Fibroblast of skin of back (primary cell): ENCODE measurements at regions not wholly inside any gene's neighbourhood (a gene's known extent, or its start where the extent isn't known, plus 50 kb on each side); places are given as distances from the start of the nearest gene placed in this dataset.

Experiments
- DNase-seq: peaks from one replicate; pipeline ENCODE4 v3.0.0-alpha.2; 2013

DNA sequence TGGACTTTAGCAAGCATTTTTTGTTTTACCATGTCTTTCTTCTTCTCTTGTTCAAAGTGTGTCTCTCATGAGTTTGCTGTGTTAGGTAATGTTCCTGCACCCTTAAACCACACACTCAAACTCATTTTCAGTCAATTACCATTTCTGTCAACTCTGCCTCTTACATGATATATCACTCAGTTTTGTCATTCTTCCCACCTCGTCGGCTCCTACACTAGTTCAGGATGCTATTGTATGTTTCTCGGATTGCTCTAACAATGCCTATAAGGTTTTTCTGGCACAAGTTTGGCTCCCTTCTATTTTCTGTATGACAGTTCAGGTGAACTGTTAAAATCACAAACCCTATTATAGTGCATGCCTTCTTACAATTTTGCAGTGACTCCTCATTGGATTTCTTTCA, 260.8 kb upstream of the NAV3 start:
- DNase-seq = no peak

DNA sequence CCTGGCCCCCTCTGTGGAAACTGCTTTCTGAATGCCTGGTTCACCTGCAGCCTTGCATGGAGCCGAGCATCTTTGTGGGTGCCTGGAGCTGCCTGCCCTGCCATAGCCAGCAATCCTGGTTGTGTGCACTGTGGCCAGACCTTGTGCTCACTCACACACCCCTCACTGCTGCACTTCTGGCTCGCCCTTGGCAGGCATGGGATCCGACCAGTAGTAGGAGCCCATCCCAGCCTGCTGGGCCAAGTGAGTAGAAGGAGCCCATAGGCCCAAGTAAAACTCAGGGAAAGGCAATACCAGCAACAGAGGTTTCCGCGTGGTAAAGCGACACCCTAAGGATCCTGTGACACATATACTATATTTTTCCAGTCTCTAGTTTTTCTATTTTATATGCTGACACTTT, 270.0 kb upstream of the NAV3 start:
- DNase-seq = no peak

DNA sequence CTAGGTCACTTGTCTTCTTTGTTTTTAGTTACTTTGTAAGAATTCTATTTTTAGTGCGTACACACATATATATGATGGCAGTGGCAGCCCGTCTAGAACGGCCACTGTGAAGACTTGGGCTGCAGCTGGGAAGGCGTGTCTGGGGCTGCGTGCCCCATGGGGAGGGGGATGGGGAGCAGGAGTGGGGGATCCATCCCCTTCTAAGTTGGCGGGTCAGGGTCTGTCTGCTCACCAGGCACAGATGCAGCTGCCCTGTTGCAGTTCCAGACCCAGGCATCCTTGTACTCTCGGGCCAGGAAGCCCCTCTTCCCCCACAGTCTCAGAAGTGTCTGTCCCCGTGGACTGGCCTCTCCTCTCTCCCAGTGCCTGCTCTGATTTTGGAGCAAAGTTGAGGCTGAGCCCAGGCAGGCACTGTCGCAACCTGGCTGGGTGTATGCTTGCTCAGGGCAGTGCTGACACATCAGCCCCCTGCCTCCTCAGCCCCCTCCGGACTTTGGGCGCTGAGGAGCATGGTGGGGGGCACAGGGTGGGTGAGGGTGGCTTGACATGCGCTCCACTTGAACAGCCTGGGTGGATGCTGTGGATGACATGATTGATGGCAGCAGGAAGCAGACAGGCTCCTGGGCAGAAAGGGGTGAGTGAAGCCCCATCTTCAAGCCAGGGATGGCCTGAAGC, 271.2 kb upstream of the NAV3 start:
- DNase-seq = no peak

DNA sequence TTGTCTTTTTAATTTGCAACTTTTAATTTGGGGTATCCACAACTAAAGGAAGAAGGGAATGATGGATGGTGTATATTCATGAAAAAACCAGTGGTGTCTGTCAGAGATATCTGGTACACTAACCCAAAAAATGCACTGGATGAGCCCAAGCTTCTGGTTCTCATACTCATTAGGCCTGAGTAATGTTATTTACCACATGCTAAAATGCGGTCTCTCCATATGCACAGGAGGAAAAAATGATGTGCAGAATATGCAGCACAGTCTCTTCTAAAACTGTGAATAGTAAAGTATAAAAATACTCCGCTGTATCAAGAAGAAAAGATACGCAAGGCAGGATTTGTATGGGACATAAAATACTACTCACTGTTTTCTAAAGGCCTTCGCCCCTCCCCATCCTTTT, 275.6 kb upstream of the NAV3 start:
- no peak for DNase-seq

GRCh38 chr12:77553976-77554619, 276.6 kb upstream of the NAV3 start:
- DNase-seq = no peak

DNA sequence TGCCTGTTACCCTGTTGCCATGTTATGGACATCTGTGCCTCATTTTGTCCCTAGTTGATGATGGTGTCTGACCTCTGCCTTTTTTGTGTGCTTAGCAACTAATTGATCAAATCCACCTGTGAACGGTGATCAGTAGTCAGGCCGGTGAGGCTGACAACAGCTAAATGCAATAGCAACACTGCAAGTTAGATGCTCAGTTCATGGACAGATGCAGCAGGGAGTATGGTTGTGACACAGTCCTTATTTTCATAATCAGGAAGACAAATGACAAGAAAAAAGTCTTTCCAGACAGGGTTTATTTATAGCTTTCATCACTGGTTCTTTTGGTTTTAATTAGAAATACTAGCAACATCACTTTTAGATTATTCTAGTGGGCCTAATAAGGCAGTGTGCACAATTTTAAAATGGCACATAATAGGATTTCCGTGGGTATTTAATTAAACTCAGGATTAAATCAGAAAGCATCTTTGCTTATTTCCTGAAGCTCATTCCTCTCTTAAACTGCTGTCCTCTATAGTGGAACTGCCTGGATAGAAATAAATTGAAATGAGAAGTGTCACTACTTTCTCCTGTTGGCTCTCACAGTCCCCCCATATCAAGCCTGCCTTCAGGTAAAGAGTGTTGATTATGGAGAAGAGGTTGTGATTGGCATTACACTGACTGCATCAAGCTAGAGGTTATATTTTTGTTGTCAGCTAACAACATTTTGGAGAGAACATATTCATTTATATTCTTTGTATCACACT, 281.1 kb upstream of the NAV3 start:
- DNase-seq = no peak

DNA sequence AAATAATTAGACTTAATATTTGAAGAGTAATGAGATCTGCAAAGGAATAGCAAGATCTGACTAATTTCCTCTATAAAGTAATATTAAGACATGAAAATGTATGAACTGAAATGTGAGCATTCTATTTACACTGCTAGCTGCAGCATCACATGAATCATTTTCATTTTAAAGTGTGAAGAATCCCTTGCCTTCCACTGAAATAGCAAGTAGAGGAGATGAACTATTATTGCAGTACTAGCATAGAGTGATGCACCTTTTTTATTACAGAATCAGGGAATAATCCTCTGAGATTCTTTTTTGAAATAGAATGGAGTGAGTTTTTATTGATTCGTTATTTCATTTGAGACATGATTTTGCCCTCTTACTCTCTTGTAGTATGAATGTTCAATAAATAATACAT, 281.9 kb upstream of the NAV3 start:
- DNase-seq = no peak

- no peak for DNase-seq
These were observed 290.6 kb upstream of the NAV3 start for GRCh38 chr12:77540097-77540496.

DNA sequence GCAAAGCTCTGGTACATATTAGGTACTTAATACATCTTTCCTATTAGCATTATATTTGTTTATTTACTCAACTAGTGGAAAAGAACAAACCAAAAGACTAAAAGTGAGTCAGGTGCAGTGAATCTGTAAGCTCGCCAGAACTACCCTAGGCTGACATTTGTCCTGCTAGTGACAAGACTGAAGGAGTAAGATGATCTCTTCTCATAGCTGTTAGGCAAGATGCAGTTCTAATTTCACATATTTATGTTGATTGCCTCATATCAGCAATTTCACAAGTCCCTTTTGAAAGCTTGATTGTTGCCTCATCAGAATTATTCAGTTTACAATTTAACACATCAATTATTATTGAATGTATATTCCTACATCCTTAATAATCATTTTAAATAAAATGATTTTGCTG, 293.0 kb upstream of the NAV3 start:
- DNase-seq = no peak

DNA sequence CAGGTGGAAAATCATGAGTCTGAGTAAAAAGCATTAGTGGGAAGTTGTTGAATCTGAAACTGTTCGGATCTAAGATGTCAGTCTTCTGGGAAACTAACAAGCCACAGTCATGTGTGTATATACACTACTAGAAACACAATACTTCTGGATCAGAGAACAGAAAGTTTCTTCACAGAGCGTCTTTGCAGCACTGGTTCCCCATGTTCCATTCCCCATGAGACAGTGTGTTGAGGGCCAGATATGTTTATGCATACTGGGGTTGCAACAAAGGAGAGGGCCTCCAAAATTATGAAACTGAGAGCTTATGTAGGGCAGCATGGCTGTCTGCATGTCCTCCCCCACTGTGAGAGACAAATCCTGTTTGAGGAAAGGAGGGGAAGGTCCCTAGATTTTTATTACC, 295.0 kb upstream of the NAV3 start:
- no peak for DNase-seq

DNA sequence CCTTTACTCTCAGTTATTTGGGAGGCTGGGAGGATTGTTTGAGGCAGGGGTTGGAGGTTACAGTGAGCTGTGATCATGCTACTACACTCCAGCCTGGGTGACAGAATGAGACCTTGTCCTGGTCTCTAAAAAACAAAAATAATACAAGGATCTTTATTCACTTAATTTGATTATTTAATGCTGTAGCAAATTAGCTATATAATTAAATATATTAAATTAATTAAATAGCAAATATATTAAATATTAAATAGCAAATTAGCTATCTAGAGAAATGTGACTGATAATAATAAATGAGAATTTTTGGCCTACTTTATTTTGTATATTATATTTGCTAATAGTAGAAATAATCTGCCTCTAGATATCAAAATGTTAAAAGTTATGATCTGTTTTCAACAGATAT, 298.8 kb upstream of the NAV3 start:
- DNase-seq = no peak

GRCh38 chr12:77522247-77522646, 308.4 kb upstream of the NAV3 start:
- DNase-seq = no peak

GRCh38 chr12:77521508-77522115, 309.1 kb upstream of the NAV3 start:
- DNase-seq = peak; percentile 51

GRCh38 chr12:77514511-77514910, 316.2 kb upstream of the NAV3 start:
- DNase-seq = no peak

GRCh38 chr12:77510985-77511384, 319.7 kb upstream of the NAV3 start:
- no peak for DNase-seq

GRCh38 chr12:77504466-77504865, 326.2 kb upstream of the NAV3 start:
- DNase-seq = no peak

DNA sequence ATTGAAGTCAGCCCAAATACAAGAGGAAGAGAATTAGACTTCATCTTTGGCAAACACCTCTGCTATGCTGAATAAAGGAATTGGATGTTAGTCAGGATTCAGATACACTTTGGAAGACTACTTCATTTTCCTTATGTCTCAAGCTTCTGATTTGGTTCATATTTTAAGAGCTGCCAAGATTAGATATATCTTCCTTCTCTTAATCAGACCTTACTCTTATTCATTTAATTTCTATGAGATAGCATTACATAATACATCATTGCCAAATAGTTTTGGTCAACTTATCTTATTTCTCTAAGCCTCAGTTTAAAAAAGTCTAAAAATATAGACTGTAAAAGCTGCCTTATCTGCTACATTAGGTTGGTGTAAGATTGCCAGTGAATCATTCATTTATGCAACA, 330.6 kb upstream of the NAV3 start:
- DNase-seq = no peak

DNA sequence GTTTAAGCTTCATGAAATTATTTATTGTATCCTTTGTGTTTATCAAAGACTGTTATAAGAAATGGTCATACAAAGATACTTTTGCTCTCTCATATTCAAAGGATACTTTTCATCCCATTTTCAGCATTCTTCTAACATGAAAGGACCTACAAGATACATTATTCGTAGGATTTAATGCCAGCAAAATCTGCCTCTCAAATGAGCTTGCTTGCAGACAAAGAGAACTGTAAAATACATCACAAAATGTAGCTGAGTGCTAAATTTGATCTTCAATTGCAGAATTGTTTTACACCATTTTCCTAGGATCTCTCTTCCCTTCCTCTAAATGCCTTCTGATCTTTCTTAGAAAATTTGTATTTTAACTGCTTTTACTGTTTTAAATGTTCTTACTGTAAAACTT, 333.0 kb upstream of the NAV3 start:
- no peak for DNase-seq

DNA sequence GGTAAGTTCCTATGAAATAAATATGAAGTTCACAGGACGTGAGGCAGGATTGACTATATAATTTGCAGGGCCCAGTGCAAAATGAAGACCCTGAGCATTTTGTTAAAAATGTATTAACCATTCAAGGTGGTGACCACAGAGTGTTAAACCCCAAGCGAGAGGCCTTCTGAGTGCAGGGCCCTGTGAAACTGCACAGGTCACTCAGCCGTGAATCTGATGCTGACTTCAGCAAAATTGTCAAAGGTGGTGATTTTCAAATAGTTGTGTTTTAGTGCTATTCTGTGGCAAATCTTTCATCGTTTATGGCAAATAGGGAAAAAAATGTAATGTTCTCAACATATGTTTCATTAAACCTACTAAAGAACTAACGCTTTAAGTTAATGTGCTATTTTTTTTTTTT, 334.0 kb upstream of the NAV3 start:
- DNase-seq = no peak

DNA sequence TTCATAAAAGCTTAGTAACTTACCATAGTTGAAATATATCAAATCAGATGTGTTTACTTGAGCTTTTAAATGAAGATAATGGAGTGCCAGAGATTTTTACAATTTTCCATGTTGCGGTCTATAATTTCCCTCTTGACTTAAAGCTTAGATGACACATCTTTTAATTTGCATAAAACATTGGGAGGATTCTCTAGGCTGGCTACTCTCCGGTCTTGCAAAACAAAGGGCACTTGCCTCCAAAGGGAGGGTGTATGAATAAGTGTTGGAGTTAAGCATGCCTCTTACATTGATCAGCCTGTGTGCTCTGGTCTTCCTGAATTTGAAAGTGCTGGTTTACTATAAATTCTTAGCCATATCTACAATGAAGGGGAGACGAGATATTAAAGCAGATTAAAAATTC, 336.4 kb upstream of the NAV3 start:
- no peak for DNase-seq

DNA sequence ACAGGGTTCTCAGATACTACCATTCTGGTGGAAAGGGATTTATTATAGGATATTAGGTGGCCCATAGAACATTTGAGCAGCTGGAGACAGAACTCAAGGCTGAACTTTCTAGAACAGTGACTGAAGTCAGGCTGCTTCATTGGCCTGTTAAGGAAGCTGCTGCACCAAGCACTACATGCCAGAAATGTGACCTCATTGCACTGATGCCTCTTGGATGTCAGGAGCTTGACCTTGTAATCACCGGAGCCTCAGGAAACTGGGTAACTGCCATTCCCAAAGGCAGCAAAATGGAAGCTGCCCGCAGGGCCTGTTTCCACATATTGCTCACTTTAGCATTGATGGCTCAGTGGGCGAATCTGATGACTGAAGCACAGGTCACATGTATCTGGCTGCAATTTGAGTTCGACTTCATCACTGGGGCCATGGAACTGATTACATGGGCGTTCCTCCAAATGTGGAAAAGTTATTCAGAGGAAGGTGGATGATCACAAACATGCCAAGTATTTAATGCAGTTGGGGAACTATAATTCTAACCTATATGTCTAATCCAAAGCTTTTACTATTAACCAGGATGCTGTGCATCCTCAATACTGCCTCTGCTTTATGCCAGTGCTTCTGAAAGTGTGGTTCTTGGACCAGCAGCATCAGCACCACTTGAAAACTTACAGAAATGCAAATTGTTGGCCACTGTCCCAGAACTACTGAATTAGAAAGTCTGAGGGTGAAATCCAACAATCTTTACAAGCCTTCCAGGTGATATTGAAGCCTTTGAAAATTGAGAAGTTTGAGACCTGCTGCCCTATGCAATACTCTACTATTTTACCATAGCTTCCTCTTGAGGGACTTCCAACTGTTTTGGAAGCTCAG, 337.2 kb upstream of the NAV3 start:
- DNase-seq = peak; percentile 20

DNA sequence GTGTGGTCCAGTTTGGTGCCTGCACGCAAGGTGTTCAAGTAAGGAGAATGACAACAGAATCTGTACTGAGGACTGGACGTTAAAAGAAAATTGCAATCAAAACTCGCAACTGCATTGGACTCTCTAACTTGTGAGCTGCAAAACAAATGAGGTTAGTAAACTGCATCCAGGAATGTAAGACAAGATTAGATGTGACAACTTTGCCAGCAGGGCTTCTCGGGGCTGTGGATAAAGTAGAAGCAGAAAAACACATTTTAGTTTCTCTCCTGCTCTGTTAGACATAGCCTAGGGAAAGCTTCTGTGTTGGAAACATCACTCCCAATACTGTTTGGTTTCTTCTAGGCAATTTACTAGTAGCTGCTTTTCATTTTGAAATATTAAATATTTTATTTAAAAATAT, 338.2 kb upstream of the NAV3 start:
- no peak for DNase-seq
